AG09319 (cell line): ENCODE measurements at regions not wholly inside any gene's neighbourhood (a gene's known extent, or its start where the extent isn't known, plus 50 kb on each side); places are given as distances from the start of the nearest gene placed in this dataset.

ENCODE experiments used
- DNase-seq: peaks from one replicate; pipeline ENCODE4 v3.0.0-alpha.2; 2010; ENCODE audit warnings: low read depth; ENCODE audit errors: extremely low read depth
- CTCF ChIP-seq: IDR thresholded peaks from 2 replicates; pipeline ENCODE4 v1.5.1; 2011; ENCODE audit warnings: low read depth, mild to moderate bottlenecking, inconsistent platforms, low read length, moderate library complexity

DNA sequence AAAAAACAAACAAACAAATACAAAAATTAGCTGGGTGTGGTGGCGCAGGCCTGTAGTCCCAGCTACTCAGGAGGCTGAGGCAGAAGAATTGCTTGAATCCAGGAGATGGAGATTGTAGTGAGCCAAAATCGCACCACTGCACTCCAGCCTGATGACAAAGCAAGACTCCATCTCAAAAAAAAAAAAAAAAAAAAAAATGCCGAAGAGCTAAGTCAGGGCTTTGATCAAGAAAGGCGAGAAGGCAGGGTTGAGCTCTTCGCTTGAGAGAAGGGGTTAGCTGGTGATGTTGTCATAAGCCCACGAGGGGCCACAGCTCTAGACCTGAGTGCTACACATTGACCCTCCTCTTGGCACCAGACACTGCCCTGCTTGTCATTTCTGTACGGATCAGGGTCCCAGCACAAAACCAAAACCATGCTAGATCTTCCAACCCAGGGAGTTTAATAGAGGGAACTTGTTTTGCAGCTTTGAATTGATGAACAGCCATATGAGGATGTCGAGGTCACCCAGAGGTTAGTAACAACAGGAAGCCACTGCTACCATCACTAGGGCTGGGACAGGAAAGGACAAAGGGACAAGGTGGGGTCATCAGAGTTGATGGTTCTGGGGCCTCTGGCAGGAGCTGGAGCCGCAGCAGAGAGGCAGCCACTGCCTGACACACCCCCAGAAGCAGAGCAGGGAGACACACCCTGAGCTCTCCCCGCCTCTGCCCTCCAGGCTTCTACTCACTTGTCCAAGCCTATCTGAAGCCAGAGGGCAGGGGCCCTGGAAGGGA lies 122.7 kb downstream of the SNX5 start:
- DNase-seq = no peak
- TF ChIP-seq CTCF = no peak

- TF ChIP-seq CTCF = no peak
- no peak for DNase-seq
Measured at GRCh38 chr20:17844549-17845298, 123.9 kb downstream of the SNX5 start.

DNA sequence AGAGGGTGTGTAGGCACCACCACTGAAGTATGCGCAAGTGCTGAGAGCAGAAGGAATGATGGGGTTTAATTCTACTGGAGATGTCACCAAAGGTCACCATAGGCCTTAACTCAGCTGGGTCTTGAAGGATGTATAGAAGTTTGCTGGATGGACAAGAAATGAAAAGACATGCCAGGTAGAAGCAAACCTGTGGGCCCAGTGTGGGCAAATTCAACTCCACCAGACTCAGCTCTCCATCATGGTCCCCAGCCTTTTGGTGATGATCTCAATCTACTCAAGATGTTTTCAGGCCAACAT lies 124.5 kb downstream of the SNX5 start:
- TF ChIP-seq CTCF = no peak
- no peak for DNase-seq

GRCh38 chr20:17843246-17844132 lies 125.1 kb downstream of the SNX5 start:
- DNase-seq = peak; percentile 66
- TF ChIP-seq CTCF = no peak

DNA sequence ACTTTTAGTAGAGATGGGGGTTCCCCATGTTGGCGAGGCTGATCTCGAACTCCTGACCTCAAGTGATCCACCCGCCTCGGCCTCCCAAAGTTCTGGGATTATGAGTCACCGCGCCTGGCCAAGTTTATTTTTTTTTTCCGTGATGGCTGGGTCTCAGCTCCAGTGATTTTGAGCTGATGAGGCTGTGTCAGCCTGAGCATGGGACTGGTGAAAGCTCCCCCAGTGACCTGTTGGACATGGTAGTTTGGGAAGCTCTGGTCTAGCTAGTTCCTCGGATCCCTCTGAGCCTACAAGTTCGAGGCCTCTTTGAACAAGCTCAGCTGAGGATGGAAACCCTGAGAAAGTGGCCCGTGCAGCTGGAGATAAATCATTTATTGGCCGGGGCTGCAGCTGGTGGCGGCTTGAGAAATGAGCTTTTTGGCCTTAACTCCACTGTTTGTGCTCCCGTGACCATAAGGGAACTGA lies 126.8 kb downstream of the SNX5 start:
- TF ChIP-seq CTCF = no peak
- no peak for DNase-seq

GRCh38 chr20:17840423-17840822 lies 128.2 kb downstream of the SNX5 start:
- no peak for TF ChIP-seq CTCF
- DNase-seq = no peak

DNA sequence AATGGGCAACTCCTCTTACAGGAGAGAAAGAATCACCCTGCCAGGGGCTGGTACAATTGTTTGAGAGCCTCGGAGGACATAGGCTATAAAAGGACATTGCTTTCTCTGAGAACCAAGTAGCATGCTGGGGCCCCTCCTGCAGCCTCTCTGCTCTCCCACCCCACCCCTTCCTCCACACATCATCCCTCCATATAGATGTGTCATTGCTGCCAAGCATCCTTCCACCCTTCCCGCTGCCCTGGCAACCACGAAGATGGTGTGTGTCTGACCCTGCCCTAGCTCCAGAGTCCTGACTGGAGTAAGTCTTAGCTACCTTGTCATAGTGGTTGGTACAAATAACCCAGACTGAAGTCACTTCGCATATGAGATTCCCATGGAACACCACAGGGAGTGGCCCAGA lies 129.7 kb downstream of the SNX5 start:
- no peak for TF ChIP-seq CTCF
- no peak for DNase-seq
